Coronary artery (tissue), 2 donors: ENCODE measurements at regions not wholly inside any gene's neighbourhood (a gene's known extent, or its start where the extent isn't known, plus 50 kb on each side); places are given as distances from the start of the nearest gene placed in this dataset.
A peak's percentile ranks its signal among the peaks of the same experiment; 100 is the strongest.

Experiments used
- DNase-seq: peaks from one replicate; pipeline ENCODE4 v3.0.0-alpha.2; 2017; ENCODE audit warnings: low spot score
- H3K27ac ChIP-seq, 2 donors: fragments of 200-600 bp; sonication (generic); one replicate each; pipeline ENCODE4 v1.5.1; 2016 to 2019
- H3K4me3 ChIP-seq: fragments of 200-600 bp; sonication (generic); 2 replicates; pipeline ENCODE4 v1.5.1; 2016; ENCODE audit warnings: mild to moderate bottlenecking, moderate library complexity
- TF ChIP-seq, protein P1 (sequence below): fragments of 200-600 bp; sonication (generic); IDR thresholded peaks from one replicate; pipeline ENCODE4 v1.5.1; 2019; ENCODE audit warnings: antibody characterized with exemption

DNA sequence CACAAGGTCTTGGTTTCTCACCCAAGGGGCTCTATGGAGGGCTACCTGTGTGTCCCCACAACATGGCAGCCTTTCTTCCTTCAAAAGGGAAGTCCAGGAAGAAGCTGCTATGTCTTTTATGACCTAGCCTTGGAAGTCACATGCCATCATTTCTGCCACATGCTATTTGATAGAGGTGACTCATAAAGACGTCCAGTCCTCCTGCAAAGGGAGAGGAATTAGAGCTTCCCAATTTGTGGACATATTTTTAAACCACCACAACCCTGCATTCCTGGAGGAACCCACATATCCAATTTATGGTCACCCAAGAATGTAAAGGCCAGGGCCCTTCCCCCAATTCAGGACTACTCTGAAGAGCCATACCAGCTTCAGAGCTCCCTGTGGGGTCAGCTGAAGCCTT is 246.2 kb downstream of the CYP26B1 start:
- TF ChIP-seq, protein P1, sequence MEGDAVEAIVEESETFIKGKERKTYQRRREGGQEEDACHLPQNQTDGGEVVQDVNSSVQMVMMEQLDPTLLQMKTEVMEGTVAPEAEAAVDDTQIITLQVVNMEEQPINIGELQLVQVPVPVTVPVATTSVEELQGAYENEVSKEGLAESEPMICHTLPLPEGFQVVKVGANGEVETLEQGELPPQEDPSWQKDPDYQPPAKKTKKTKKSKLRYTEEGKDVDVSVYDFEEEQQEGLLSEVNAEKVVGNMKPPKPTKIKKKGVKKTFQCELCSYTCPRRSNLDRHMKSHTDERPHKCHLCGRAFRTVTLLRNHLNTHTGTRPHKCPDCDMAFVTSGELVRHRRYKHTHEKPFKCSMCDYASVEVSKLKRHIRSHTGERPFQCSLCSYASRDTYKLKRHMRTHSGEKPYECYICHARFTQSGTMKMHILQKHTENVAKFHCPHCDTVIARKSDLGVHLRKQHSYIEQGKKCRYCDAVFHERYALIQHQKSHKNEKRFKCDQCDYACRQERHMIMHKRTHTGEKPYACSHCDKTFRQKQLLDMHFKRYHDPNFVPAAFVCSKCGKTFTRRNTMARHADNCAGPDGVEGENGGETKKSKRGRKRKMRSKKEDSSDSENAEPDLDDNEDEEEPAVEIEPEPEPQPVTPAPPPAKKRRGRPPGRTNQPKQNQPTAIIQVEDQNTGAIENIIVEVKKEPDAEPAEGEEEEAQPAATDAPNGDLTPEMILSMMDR: no peak
- DNase-seq: no peak
- Histone ChIP-seq H3K27ac (no peak overlapping the region), H3K4me3 (no peak overlapping the region)

- Histone ChIP-seq H3K4me3 (no peak overlapping the region), H3K27ac (no peak overlapping the region)
- TF ChIP-seq, protein P1: no peak
- peak; percentile 52 for DNase-seq
These were observed 248.6 kb downstream of the CYP26B1 start for GRCh38 chr2:71898851-71899681.

DNA sequence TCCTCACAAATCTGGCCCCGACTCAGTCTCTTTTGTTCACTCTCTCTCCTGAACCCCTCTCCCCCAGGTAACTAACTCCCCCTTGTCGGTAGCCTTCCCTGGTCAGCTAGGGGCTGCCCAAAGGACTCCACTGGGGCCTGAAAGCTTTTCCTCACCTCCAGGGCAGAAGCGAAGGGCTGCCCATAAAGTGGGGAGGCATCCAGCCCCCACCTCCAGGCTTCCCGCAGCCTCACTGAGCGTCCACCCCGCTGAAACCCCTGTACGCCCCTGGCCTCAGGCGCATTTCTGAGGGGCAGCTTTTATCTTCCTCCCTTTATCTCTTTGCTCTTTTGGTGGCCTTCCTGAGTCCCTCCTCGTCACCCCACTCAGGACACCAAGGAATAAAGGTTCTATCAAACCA is 249.3 kb downstream of the CYP26B1 start:
- DNase-seq: no peak
- no peak overlapping the region for H3K4me3 ChIP-seq
- H3K27ac ChIP-seq: no peak overlapping the region
- TF ChIP-seq, protein P1: no peak

- TF ChIP-seq, protein P1: no peak
- Histone ChIP-seq H3K4me3 (no peak overlapping the region), H3K27ac (no peak overlapping the region)
- peak; percentile 64 for DNase-seq
These were observed 249.8 kb downstream of the CYP26B1 start for GRCh38 chr2:71897836-71898235.

DNA sequence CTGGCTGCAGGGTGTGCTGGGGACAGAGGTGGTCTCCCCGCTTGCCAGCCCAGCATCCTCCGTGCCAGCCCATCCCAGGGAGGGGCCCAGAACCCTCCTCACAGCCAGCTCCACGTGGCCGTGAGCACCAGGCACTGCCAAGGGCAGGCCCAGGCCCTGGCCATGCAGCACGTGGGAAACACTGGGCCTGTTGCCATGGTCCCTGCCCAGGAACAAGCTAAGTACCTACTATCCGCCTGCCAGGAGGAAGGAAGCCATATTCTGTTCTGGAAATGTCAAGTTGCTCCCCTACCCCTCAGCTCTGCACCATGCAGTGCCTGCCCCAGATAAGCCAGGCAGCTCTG is 250.6 kb downstream of the CYP26B1 start:
- TF ChIP-seq, protein P1: no peak
- Histone ChIP-seq H3K4me3 (no peak overlapping the region), H3K27ac (no peak overlapping the region)
- DNase-seq: peak; percentile 54

DNA sequence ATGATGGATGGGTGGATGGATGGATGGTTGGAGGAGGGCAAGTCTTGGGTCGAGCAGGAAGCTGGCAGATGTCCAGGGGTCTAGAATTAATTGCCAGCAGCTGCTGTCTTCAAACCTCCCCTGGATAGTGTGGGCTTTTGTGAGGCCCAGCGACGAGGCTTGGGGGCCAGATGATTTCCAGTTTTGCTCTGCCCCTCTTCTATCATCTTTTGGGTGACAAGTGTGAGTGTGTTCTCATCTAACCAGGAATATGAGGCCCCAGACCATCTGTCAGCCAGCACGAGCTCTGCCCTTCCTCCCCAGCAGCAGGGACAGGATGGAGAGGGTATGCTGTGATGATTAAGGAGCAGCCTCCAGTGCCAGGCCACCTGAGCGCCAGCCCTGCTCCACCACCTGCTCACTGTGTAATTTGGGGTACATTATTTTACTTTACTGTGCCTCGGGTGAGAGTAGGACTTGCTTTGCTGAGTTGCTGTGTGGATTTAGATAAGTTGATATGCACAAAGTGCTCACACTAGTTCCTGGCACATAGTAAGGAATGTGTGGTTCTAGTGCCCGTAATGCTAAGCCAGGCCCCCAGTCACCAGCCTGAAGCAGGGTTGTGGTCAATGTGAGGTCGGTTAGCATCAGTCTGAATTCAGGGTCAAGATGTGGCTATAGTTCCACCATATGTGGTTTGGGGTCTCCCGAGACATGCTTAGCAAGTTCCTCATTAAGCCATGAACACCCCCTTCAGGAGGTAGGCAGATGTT is 251.1 kb downstream of the CYP26B1 start:
- H3K4me3 ChIP-seq: no peak overlapping the region
- DNase-seq: peak; percentile 55
- no peak overlapping the region for H3K27ac ChIP-seq
- TF ChIP-seq, protein P1: no peak
